ENCODE measurements at regions not wholly inside any gene's neighbourhood (a gene's known extent, or its start where the extent isn't known, plus 50 kb on each side); places are given as distances from the start of the nearest gene placed in this dataset.

DNA sequence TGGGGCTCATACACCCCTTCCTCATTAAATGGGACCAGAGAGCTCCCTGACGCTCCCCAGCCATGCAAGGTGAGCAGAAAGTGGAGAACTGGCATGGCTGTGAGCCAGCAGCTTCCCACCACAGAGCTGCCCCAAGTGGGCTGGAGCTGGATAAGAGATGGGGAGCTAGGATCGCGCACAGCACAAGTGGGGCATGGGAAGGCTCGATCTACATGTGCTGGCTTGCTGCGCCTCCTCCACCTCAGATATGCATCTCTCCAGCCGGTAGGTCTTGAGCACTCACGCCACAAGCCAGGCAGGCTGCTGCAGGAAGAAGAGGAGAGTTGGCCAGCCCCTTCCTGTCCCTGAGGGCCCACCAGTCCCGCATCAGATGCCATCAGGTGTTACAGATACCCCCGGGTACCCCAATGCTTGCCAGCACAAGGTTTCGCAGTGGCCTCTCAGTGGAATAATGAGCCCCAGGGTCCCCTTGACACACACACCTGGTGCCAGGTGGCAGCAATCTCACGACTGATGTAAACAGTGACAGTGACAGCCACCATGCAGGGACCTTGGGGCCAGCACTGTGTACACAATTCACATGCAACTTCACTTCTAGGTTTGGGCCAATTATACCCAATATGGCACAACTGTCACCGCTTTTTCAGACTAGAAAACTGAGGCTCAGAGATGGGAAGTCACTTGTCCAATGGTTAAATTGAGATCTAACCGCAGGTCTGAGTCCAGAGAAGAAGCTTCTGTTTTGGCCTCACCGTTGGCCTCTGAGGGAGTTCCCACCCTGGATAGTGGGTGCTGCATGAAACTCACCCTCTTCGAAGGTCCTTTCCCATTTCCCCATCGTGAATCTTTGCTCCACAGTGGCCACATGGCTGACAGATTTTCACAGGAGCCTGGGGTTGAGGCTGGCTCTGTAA, 79.3 kb downstream of the OAT start:
- Histone ChIP-seq H3K27ac (ENCODE audit: low read depth, low read length) (no peak overlapping the region), H3K36me3 (ENCODE audit: control insufficient read depth in 3 of 3, insufficient read depth in 3 of 3, low read length in 3 of 3) (no peaks in the 10 kb centered on the region), H3K4me1 (ENCODE audit: control insufficient read depth in 3 of 3, insufficient read depth in 3 of 3, low read length in 3 of 3) (peaks cover 0 to 5% (median 0%) of the 10 kb centered on the region in 3 donors), H3K9ac (ENCODE audit: low read depth in 1 of 3, low read length in 3 of 3) (no peak overlapping the region), H3K27me3 (ENCODE audit: control insufficient read depth in 3 of 3, insufficient read depth in 3 of 3, low read length in 3 of 3) (peaks cover 0 to 4% (median 0%) of the 10 kb centered on the region in 3 donors), H3K4me3 (ENCODE audit: low read length in 3 of 3) (no peak overlapping the region), H3K9me3 (ENCODE audit: control insufficient read depth in 3 of 3, low read length in 3 of 3) (no peaks in the 10 kb centered on the region)

DNA sequence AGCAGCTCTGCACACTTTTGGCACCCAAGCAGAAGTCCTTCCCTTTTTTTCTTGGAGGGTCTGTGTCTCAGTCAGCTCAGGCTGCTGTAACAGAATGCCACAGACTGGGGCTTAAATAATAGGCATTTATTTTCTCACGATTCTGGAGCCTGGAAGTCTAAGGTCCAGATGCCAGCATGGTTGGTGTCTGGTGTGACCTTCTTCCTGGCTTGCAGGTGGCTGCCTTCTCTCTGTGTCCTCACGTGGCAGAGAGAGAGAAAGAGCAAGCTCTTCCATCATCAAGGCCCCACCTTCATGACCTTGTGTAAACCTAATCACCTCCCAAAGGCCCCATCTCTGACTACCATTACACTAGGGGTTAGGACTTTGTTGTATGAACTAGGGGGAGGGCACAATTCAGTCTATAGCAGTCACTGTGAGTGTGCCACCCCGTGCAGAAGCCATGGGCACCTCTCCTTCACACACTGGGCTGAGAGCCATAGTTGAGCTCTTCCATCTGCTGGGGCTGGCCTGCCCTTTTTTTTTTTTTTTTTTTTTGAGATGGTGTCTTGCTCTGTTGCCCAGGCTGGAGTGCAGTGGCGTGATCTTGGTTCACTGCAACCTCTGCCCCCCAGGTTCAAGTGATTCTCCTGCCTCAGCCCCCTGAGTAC, 80.3 kb downstream of the OAT start:
- no peak overlapping the region for H3K9ac ChIP-seq (ENCODE audit: low read depth in 1 of 3, low read length in 3 of 3)
- no peaks in the 10 kb centered on the region for H3K9me3 ChIP-seq (ENCODE audit: control insufficient read depth in 3 of 3, low read length in 3 of 3)
- no peak overlapping the region for H3K27ac ChIP-seq (ENCODE audit: low read depth, low read length)
- no peaks in the 10 kb centered on the region for H3K36me3 ChIP-seq (ENCODE audit: control insufficient read depth in 3 of 3, insufficient read depth in 3 of 3, low read length in 3 of 3)
- H3K27me3 ChIP-seq (ENCODE audit: control insufficient read depth in 3 of 3, insufficient read depth in 3 of 3, low read length in 3 of 3), result peaks cover 0 to 4% (median 0%) of the 10 kb centered on the region in 3 donors
- H3K4me1 ChIP-seq (ENCODE audit: control insufficient read depth in 3 of 3, insufficient read depth in 3 of 3, low read length in 3 of 3), result peaks cover 0 to 5% (median 0%) of the 10 kb centered on the region in 3 donors
- H3K4me3 ChIP-seq (ENCODE audit: low read length in 3 of 3), result no peak overlapping the region

GRCh38 chr10:124336186-124336585, 82.5 kb downstream of the OAT start:
- peaks cover 0 to 4% (median 0%) of the 10 kb centered on the region in 3 donors for H3K27me3 ChIP-seq (ENCODE audit: control insufficient read depth in 3 of 3, insufficient read depth in 3 of 3, low read length in 3 of 3)
- no peaks in the 10 kb centered on the region for H3K9me3 ChIP-seq (ENCODE audit: control insufficient read depth in 3 of 3, low read length in 3 of 3)
- H3K4me3 ChIP-seq (ENCODE audit: low read length in 3 of 3), result no peak overlapping the region
- H3K9ac ChIP-seq (ENCODE audit: low read depth in 1 of 3, low read length in 3 of 3), result no peak overlapping the region
- peaks cover 0 to 5% (median 0%) of the 10 kb centered on the region in 3 donors for H3K4me1 ChIP-seq (ENCODE audit: control insufficient read depth in 3 of 3, insufficient read depth in 3 of 3, low read length in 3 of 3)
- H3K27ac ChIP-seq (ENCODE audit: low read depth, low read length), result no peak overlapping the region
- H3K36me3 ChIP-seq (ENCODE audit: control insufficient read depth in 3 of 3, insufficient read depth in 3 of 3, low read length in 3 of 3), result no peaks in the 10 kb centered on the region

GRCh38 chr10:124333931-124334330, 84.8 kb downstream of the OAT start:
- Histone ChIP-seq H3K9me3 (ENCODE audit: control insufficient read depth in 3 of 3, low read length in 3 of 3) (no peaks in the 10 kb centered on the region), H3K36me3 (ENCODE audit: control insufficient read depth in 3 of 3, insufficient read depth in 3 of 3, low read length in 3 of 3) (no peaks in the 10 kb centered on the region), H3K27me3 (ENCODE audit: control insufficient read depth in 3 of 3, insufficient read depth in 3 of 3, low read length in 3 of 3) (no peaks in the 10 kb centered on the region), H3K27ac (ENCODE audit: low read depth, low read length) (no peak overlapping the region), H3K9ac (ENCODE audit: low read depth in 1 of 3, low read length in 3 of 3) (no peak overlapping the region), H3K4me3 (ENCODE audit: low read length in 3 of 3) (no peak overlapping the region), H3K4me1 (ENCODE audit: control insufficient read depth in 3 of 3, insufficient read depth in 3 of 3, low read length in 3 of 3) (no peaks in the 10 kb centered on the region)

DNA sequence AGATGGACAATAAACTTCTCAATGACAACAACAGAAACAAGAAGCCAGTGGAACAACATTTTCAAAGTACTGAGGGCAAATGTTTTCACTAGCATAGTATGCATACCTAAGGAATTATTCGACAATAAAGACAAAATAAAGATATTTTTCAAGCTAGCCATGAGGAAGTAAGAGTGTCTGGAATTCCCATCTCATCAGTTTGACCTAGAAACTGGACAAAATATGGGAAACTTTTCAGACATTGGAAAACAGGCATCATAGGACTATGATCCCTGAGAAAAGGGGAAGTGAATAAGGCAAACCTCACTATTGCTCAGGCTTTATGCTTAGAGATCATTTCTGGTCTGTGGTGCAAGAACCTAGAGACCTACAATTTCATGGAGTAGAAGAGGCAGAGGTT, 86.3 kb downstream of the OAT start:
- Histone ChIP-seq H3K9me3 (ENCODE audit: control insufficient read depth in 3 of 3, low read length in 3 of 3) (no peaks in the 10 kb centered on the region), H3K27me3 (ENCODE audit: control insufficient read depth in 3 of 3, insufficient read depth in 3 of 3, low read length in 3 of 3) (no peaks in the 10 kb centered on the region), H3K4me3 (ENCODE audit: low read length in 3 of 3) (no peak overlapping the region), H3K36me3 (ENCODE audit: control insufficient read depth in 3 of 3, insufficient read depth in 3 of 3, low read length in 3 of 3) (no peaks in the 10 kb centered on the region), H3K4me1 (ENCODE audit: control insufficient read depth in 3 of 3, insufficient read depth in 3 of 3, low read length in 3 of 3) (no peaks in the 10 kb centered on the region), H3K27ac (ENCODE audit: low read depth, low read length) (no peak overlapping the region), H3K9ac (ENCODE audit: low read depth in 1 of 3, low read length in 3 of 3) (no peak overlapping the region)

DNA sequence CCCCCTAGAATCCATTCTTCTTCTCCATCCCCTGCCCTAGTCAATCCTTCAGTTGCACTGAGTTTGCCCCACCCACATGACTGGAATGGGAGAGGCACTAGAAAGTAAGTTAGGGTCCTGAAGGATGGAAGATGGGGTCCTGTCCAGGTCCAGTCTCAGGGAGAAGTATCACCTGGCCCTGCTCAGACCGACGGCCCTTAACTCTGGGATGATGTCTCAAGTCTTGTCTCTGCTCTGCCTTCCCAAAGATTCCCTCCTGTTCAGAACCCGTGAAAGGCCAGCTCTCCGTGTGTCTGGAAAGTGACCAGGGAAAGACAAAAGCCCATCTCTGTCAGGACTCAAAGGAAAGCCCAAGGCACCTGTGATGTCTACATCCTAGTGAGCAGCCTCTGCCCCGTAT, 88.8 kb downstream of the OAT start:
- H3K9me3 ChIP-seq (ENCODE audit: control insufficient read depth in 3 of 3, low read length in 3 of 3), result no peaks in the 10 kb centered on the region
- H3K27me3 ChIP-seq (ENCODE audit: control insufficient read depth in 3 of 3, insufficient read depth in 3 of 3, low read length in 3 of 3), result no peaks in the 10 kb centered on the region
- no peak overlapping the region for H3K4me3 ChIP-seq (ENCODE audit: low read length in 3 of 3)
- H3K27ac ChIP-seq (ENCODE audit: low read depth, low read length), result no peak overlapping the region
- H3K36me3 ChIP-seq (ENCODE audit: control insufficient read depth in 3 of 3, insufficient read depth in 3 of 3, low read length in 3 of 3), result no peaks in the 10 kb centered on the region
- no peak overlapping the region for H3K9ac ChIP-seq (ENCODE audit: low read depth in 1 of 3, low read length in 3 of 3)
- H3K4me1 ChIP-seq (ENCODE audit: control insufficient read depth in 3 of 3, insufficient read depth in 3 of 3, low read length in 3 of 3), result no peaks in the 10 kb centered on the region

DNA sequence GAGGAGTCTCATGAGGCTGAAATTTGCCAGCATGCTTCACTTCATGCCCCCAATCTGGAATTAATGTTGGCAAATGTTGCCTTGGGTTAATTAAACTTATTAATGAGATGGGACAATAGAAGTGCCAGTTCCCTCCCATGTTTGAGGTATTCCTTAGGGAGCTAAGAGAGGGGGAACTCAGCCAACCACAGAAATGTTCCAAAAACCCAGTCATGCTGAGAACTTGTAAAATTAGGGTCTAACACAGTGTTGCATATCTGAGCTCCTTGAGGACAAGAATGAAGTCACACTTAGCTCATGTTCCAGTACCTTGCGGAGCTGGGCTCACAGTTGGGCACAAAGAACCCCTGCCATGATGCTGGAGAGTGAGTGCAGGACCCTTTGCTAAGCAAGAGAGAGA, 89.4 kb downstream of the OAT start:
- Histone ChIP-seq H3K4me3 (ENCODE audit: low read length in 3 of 3) (no peak overlapping the region), H3K9me3 (ENCODE audit: control insufficient read depth in 3 of 3, low read length in 3 of 3) (no peaks in the 10 kb centered on the region), H3K27me3 (ENCODE audit: control insufficient read depth in 3 of 3, insufficient read depth in 3 of 3, low read length in 3 of 3) (no peaks in the 10 kb centered on the region), H3K9ac (ENCODE audit: low read depth in 1 of 3, low read length in 3 of 3) (no peak overlapping the region), H3K27ac (ENCODE audit: low read depth, low read length) (no peak overlapping the region), H3K4me1 (ENCODE audit: control insufficient read depth in 3 of 3, insufficient read depth in 3 of 3, low read length in 3 of 3) (no peaks in the 10 kb centered on the region), H3K36me3 (ENCODE audit: control insufficient read depth in 3 of 3, insufficient read depth in 3 of 3, low read length in 3 of 3) (no peaks in the 10 kb centered on the region)

- no peaks in the 10 kb centered on the region for H3K9me3 ChIP-seq (ENCODE audit: control insufficient read depth in 3 of 3, low read length in 3 of 3)
- H3K4me1 ChIP-seq (ENCODE audit: control insufficient read depth in 3 of 3, insufficient read depth in 3 of 3, low read length in 3 of 3), result no peaks in the 10 kb centered on the region
- no peaks in the 10 kb centered on the region for H3K27me3 ChIP-seq (ENCODE audit: control insufficient read depth in 3 of 3, insufficient read depth in 3 of 3, low read length in 3 of 3)
- no peak overlapping the region for H3K9ac ChIP-seq (ENCODE audit: low read depth in 1 of 3, low read length in 3 of 3)
- H3K4me3 ChIP-seq (ENCODE audit: low read length in 3 of 3), result no peak overlapping the region
- H3K27ac ChIP-seq (ENCODE audit: low read depth, low read length), result no peak overlapping the region
- no peaks in the 10 kb centered on the region for H3K36me3 ChIP-seq (ENCODE audit: control insufficient read depth in 3 of 3, insufficient read depth in 3 of 3, low read length in 3 of 3)
Observed at GRCh38 chr10:124328477-124329220, 90.1 kb downstream of the OAT start.

- Histone ChIP-seq H3K27me3 (ENCODE audit: control insufficient read depth in 3 of 3, insufficient read depth in 3 of 3, low read length in 3 of 3) (peaks cover 0 to 8% (median 0%) of the 10 kb centered on the region in 3 donors), H3K9me3 (ENCODE audit: control insufficient read depth in 3 of 3, low read length in 3 of 3) (no peaks in the 10 kb centered on the region), H3K4me3 (ENCODE audit: low read length in 3 of 3) (no peak overlapping the region), H3K9ac (ENCODE audit: low read depth in 1 of 3, low read length in 3 of 3) (no peak overlapping the region), H3K4me1 (ENCODE audit: control insufficient read depth in 3 of 3, insufficient read depth in 3 of 3, low read length in 3 of 3) (no peaks in the 10 kb centered on the region), H3K27ac (ENCODE audit: low read depth, low read length) (no peak overlapping the region), H3K36me3 (ENCODE audit: control insufficient read depth in 3 of 3, insufficient read depth in 3 of 3, low read length in 3 of 3) (no peaks in the 10 kb centered on the region)
Observed at GRCh38 chr10:124325998-124326636, 92.6 kb downstream of the OAT start.
